Liver (tissue), 8 donors: ENCODE measurements at regions not wholly inside any gene's neighbourhood (a gene's known extent, or its start where the extent isn't known, plus 50 kb on each side); places are given as distances from the start of the nearest gene placed in this dataset.

Source experiments
- DNase-seq: peaks from one replicate; pipeline ENCODE4 v3.0.0-alpha.2; 2017; ENCODE audit warnings: low spot score
- H3K27ac ChIP-seq, 2 donors: one replicate each; pipeline ENCODE4 v1.7.0; 2013; ENCODE audit warnings: inconsistent platforms in 2 of 2, low read length in 2 of 2, control low read depth in 1 of 2, low read depth in 1 of 2, mild to moderate bottlenecking in 1 of 2
- H3K27me3 ChIP-seq, 4 donors: one replicate each; pipeline versions ENCODE4 v1.6.1 to v1.7.0; 2013; ENCODE audit warnings: low read length in 3 of 4, inconsistent platforms in 1 of 4, mild to moderate bottlenecking in 1 of 4, moderate library complexity in 1 of 4; ENCODE audit not compliant: control insufficient read depth in 4 of 4, insufficient read depth in 4 of 4
- H3K36me3 ChIP-seq, 4 donors: one replicate each; pipeline versions ENCODE4 v1.6.1 to v1.7.0; 2013; ENCODE audit warnings: low read length in 3 of 4, mild to moderate bottlenecking in 3 of 4, low read depth in 1 of 4, moderate library complexity in 1 of 4; ENCODE audit not compliant: control insufficient read depth in 4 of 4, insufficient read depth in 3 of 4
- H3K4me1 ChIP-seq, 4 donors: one replicate each; pipeline versions ENCODE4 v1.6.1 to v1.7.0; 2013; ENCODE audit warnings: low read length in 3 of 4, mild to moderate bottlenecking in 3 of 4, moderate library complexity in 1 of 4; ENCODE audit not compliant: control insufficient read depth in 4 of 4, insufficient read depth in 4 of 4
- H3K4me3 ChIP-seq, 3 donors: one replicate each; pipeline versions ENCODE4 v1.6.1 to v1.7.0; 2013; ENCODE audit warnings: low read length in 3 of 3, control low read depth in 1 of 3, low read depth in 1 of 3, mild to moderate bottlenecking in 1 of 3
- H3K9ac ChIP-seq, 2 donors: one replicate each; pipeline ENCODE4 v1.7.0; 2013; ENCODE audit warnings: low read length in 2 of 2, mild to moderate bottlenecking in 2 of 2, moderate library complexity in 2 of 2, control low read depth in 1 of 2, low read depth in 1 of 2
- H3K9me3 ChIP-seq, 4 donors: one replicate each; pipeline versions ENCODE4 v1.6.1 to v1.7.0; 2013; ENCODE audit warnings: low read length in 3 of 4; ENCODE audit not compliant: control insufficient read depth in 4 of 4
- ATF3 ChIP-seq: IDR thresholded peaks from 2 replicates; pipeline ENCODE4 v1.6.1; 2016; ENCODE audit warnings: antibody characterized with exemption
- CTCF ChIP-seq: fragments of 150-350 bp; IDR thresholded peaks from 2 replicates; pipeline ENCODE4 v1.5.1; 2017; ENCODE audit warnings: improper control_type of control experiment, low read depth, low read length; ENCODE audit not compliant: missing input control
- EGR1 ChIP-seq, 2 donors: IDR thresholded peaks; 2 replicates each; pipeline ENCODE4 v1.6.1; 2016 to 2018; ENCODE audit warnings: antibody characterized with exemption in 2 of 2, low read depth in 2 of 2
- FOXA1 ChIP-seq: IDR thresholded peaks from 2 replicates; pipeline ENCODE4 v1.6.1; 2016; ENCODE audit warnings: antibody characterized with exemption
- FOXA2 ChIP-seq: IDR thresholded peaks from 2 replicates; pipeline ENCODE4 v1.6.1; 2016; ENCODE audit warnings: antibody characterized with exemption
- GABPA ChIP-seq, 2 donors: IDR thresholded peaks in 1 of 2; conservative IDR thresholded peaks in 1 of 2; 2 replicates each; pipeline ENCODE4 v1.6.1; 2016; ENCODE audit warnings: antibody characterized with exemption in 2 of 2, mild to moderate bottlenecking in 1 of 2, moderate library complexity in 1 of 2
- HNF4A ChIP-seq, 2 donors: conservative IDR thresholded peaks; 2 replicates each; pipeline ENCODE4 v1.6.1; 2016; ENCODE audit warnings: antibody characterized with exemption in 2 of 2, mild to moderate bottlenecking in 2 of 2
- HNF4G ChIP-seq: IDR thresholded peaks from 2 replicates; pipeline ENCODE4 v1.6.1; 2016; ENCODE audit warnings: antibody characterized with exemption
- JUND ChIP-seq, 2 donors: IDR thresholded peaks; 2 replicates each; pipeline ENCODE4 v1.6.1; 2016; ENCODE audit warnings: antibody characterized with exemption in 2 of 2
- MAX ChIP-seq: IDR thresholded peaks from 2 replicates; pipeline ENCODE4 v1.6.1; 2016; ENCODE audit warnings: antibody characterized with exemption
- NR2F2 ChIP-seq: IDR thresholded peaks from 2 replicates; pipeline ENCODE4 v1.6.1; 2016; ENCODE audit warnings: antibody characterized with exemption
- RAD21 ChIP-seq, 2 donors: IDR thresholded peaks; 2 replicates each; pipeline ENCODE4 v1.6.1; 2016; ENCODE audit warnings: antibody characterized with exemption in 2 of 2, mild to moderate bottlenecking in 2 of 2
- REST ChIP-seq: IDR thresholded peaks from 2 replicates; pipeline ENCODE4 v1.6.1; 2016; ENCODE audit warnings: antibody characterized with exemption, mild to moderate bottlenecking
- RXRA ChIP-seq, 2 donors: IDR thresholded peaks; 2 replicates each; pipeline ENCODE4 v1.6.1; 2017 to 2018; ENCODE audit warnings: antibody characterized with exemption in 2 of 2, mild to moderate bottlenecking in 1 of 2
- SP1 ChIP-seq: IDR thresholded peaks from 2 replicates; pipeline ENCODE4 v1.6.1; 2018; ENCODE audit warnings: antibody characterized with exemption, mild to moderate bottlenecking
- YY1 ChIP-seq: IDR thresholded peaks from 2 replicates; pipeline ENCODE4 v1.6.1; 2016; ENCODE audit warnings: antibody characterized with exemption, mild to moderate bottlenecking
- ZBTB33 ChIP-seq: IDR thresholded peaks from 2 replicates; pipeline ENCODE4 v1.6.1; 2016; ENCODE audit warnings: antibody characterized with exemption
- WGBS: extraction: QIAGEN DNeasy Blood & Tissue Kit; methylation state at CpG from one replicate; pipeline ENCODE4 v1.1.7; 2013; 5-methylcytosine and 5-hydroxymethylcytosine counted together
- donor health status: healthy.
- donor health status: healthy.
- donor health status: healthy.
- donor health status: healthy.
- donor health status: healthy.

- TF ChIP-seq EGR1 (IDR thresholded peaks at IDR 0.05; ENCODE audit: low read depth in 2 of 2) (no peak), HNF4G (no peak), SP1 (no peak), ZBTB33 (no peak), JUND (IDR thresholded peaks at IDR 0.05) (no peak), FOXA2 (no peak), HNF4A (conservative IDR thresholded peaks at IDR 0.05) (no peak), YY1 (no peak), FOXA1 (no peak), RAD21 (IDR thresholded peaks at IDR 0.05) (no peak), ATF3 (no peak), REST (no peak), RXRA (IDR thresholded peaks at IDR 0.05) (no peak), CTCF (no peak), NR2F2 (no peak), GABPA (IDR thresholded peaks at IDR 0.05 in 1 of 2, conservative IDR thresholded peaks at IDR 0.05 in 1 of 2) (no peak), MAX (no peak)
- no peak overlapping the region for H3K27ac ChIP-seq
- H3K9me3 ChIP-seq = no peaks in the 10 kb centered on the region
- no peaks in the 10 kb centered on the region for H3K36me3 ChIP-seq
- H3K9ac ChIP-seq = no peak overlapping the region
- no peak overlapping the region for H3K4me3 ChIP-seq
- WGBS = 54% methylated on average over 1 of the region's 1 CpG
- H3K27me3 ChIP-seq = no peaks in the 10 kb centered on the region
- no peak for DNase-seq
- no peaks in the 10 kb centered on the region for H3K4me1 ChIP-seq
Measured at GRCh38 chr2:52537588-52537987, 1230.0 kb upstream of the CHAC2 start.

GRCh38 chr2:52536929-52537460, 1230.6 kb upstream of the CHAC2 start:
- H3K4me1 ChIP-seq = peaks cover 0 to 4% (median 0%) of the 10 kb centered on the region in 4 donors
- no peaks in the 10 kb centered on the region for H3K27me3 ChIP-seq
- no peak for DNase-seq
- 90% methylated on average over 3 of the region's 3 CpGs for WGBS
- no peaks in the 10 kb centered on the region for H3K36me3 ChIP-seq
- H3K4me3 ChIP-seq = no peak overlapping the region
- no peaks in the 10 kb centered on the region for H3K9me3 ChIP-seq
- no peak overlapping the region for H3K9ac ChIP-seq
- H3K27ac ChIP-seq = no peak overlapping the region
- TF ChIP-seq ZBTB33 = no peak
- no peak for TF ChIP-seq MAX
- no peak for TF ChIP-seq CTCF
- no peak for TF ChIP-seq RAD21 (IDR thresholded peaks at IDR 0.05)
- TF ChIP-seq ATF3 = no peak
- TF ChIP-seq FOXA2 = no peak
- no peak for TF ChIP-seq FOXA1
- no peak for TF ChIP-seq RXRA (IDR thresholded peaks at IDR 0.05)
- TF ChIP-seq HNF4A (conservative IDR thresholded peaks at IDR 0.05) = no peak
